ENCODE measurements at regions not wholly inside any gene's neighbourhood (a gene's known extent, or its start where the extent isn't known, plus 50 kb on each side); places are given as distances from the start of the nearest gene placed in this dataset.

- H3K36me3 ChIP-seq (ENCODE audit: control insufficient read depth in 2 of 2, extremely low read depth in 1 of 2, insufficient read depth in 1 of 2, low read length in 1 of 2): no peaks in the 10 kb centered on the region
- Mint-ChIP-seq H3K27me3 (no peaks in the 10 kb centered on the region), H3K27ac (no peak overlapping the region), H3K4me1 (peaks cover 0 to 5% (median 0%) of the 10 kb centered on the region in 3 donors), H3K36me3 (no peaks in the 10 kb centered on the region), H3K9me3 (no peaks in the 10 kb centered on the region), H3K4me3 (no peak overlapping the region)
- DNase-seq (no peak), ATAC-seq (replicated peaks in 1 of 4) (no peak)
- ChIA-PET CTCF (interaction anchor here in 1 of 2 donors (0.7 kb wide), 1 partner anchor 616 kb away, joined by 10 read pairs; no protein-coding TSS in a partner anchor), POLR2A (interaction anchor here in 1 of 2 donors (0.7 kb wide), 1 partner anchor 115 kb away, joined by 3 read pairs; no protein-coding TSS in a partner anchor)
- no peaks in the 10 kb centered on the region for H3K9me3 ChIP-seq
- WGBS (ENCODE audit: insufficient coverage): 75% methylated on average over 10 of the region's 13 CpGs
- H3K27ac ChIP-seq (ENCODE audit: low read length): no peak overlapping the region
- peaks cover 0 to 8% of the 10 kb centered on the region in 2 experiments for H3K27me3 ChIP-seq (replicated peaks in 1 of 2; ENCODE audit: control insufficient read depth in 2 of 2, extremely low read depth in 1 of 2, insufficient read depth in 2 of 2, low read length in 1 of 2)
- H3K4me3 ChIP-seq (ENCODE audit: control insufficient read depth in 1 of 2, extremely low read depth in 1 of 2, low read length in 1 of 2): no peak overlapping the region
- H3K4me1 ChIP-seq (ENCODE audit: control insufficient read depth in 1 of 2, extremely low read depth in 1 of 2, insufficient read depth in 2 of 2, low read length in 2 of 2): no peaks in the 10 kb centered on the region
These were observed 162.0 kb upstream of the HAAO start for GRCh38 chr2:42954227-42954962.

- no peaks in the 10 kb centered on the region for H3K36me3 Mint-ChIP-seq
- POLR2A ChIA-PET: interaction anchor here in 1 of 2 donors (0.7 kb wide), 1 partner anchor 585 kb away, joined by 11 read pairs; no protein-coding TSS in a partner anchor
- ATAC-seq (replicated peaks in 1 of 4): no peak
These were observed 160.8 kb upstream of the HAAO start for GRCh38 chr2:42953216-42953615.

GRCh38 chr2:42951263-42951938 is 159.0 kb upstream of the HAAO start:
- H3K9me3 Mint-ChIP-seq: no peaks in the 10 kb centered on the region
- no peaks in the 10 kb centered on the region for H3K27me3 Mint-ChIP-seq
- no peak overlapping the region for H3K4me3 ChIP-seq (ENCODE audit: control insufficient read depth in 1 of 2, extremely low read depth in 1 of 2, low read length in 1 of 2)
- H3K9me3 ChIP-seq: no peaks in the 10 kb centered on the region
- ChIA-PET CTCF (no interaction called here), POLR2A (no interaction called here)
- H3K4me1 Mint-ChIP-seq: peaks cover 0 to 11% (median 2%) of the 10 kb centered on the region in 3 donors
- no peaks in the 10 kb centered on the region for H3K36me3 ChIP-seq (ENCODE audit: control insufficient read depth in 2 of 2, extremely low read depth in 1 of 2, insufficient read depth in 1 of 2, low read length in 1 of 2)
- no peak overlapping the region for H3K4me3 Mint-ChIP-seq
- no peaks in the 10 kb centered on the region for H3K36me3 Mint-ChIP-seq
- no peak for ATAC-seq (replicated peaks in 1 of 4)
- H3K27me3 ChIP-seq (replicated peaks in 1 of 2; ENCODE audit: control insufficient read depth in 2 of 2, extremely low read depth in 1 of 2, insufficient read depth in 2 of 2, low read length in 1 of 2): peaks cover 0 to 3% of the 10 kb centered on the region in 2 experiments
- H3K4me1 ChIP-seq (ENCODE audit: control insufficient read depth in 1 of 2, extremely low read depth in 1 of 2, insufficient read depth in 2 of 2, low read length in 2 of 2): no peaks in the 10 kb centered on the region
- H3K27ac ChIP-seq (ENCODE audit: low read length): no peak overlapping the region
- no peak for DNase-seq
- 85% methylated on average over 8 of the region's 8 CpGs for WGBS (ENCODE audit: insufficient coverage)
- H3K27ac Mint-ChIP-seq: no peak overlapping the region

More at GRCh38 chr2:42953216-42953615, 160.8 kb upstream of the HAAO start:
- 57% methylated on average over 5 of the region's 7 CpGs for WGBS (ENCODE audit: insufficient coverage)
- Histone ChIP-seq H3K4me1 (ENCODE audit: control insufficient read depth in 1 of 2, extremely low read depth in 1 of 2, insufficient read depth in 2 of 2, low read length in 2 of 2) (no peaks in the 10 kb centered on the region), H3K9me3 (no peaks in the 10 kb centered on the region), H3K27me3 (replicated peaks in 1 of 2; ENCODE audit: control insufficient read depth in 2 of 2, extremely low read depth in 1 of 2, insufficient read depth in 2 of 2, low read length in 1 of 2) (peaks cover 0 to 8% of the 10 kb centered on the region in 2 experiments), H3K4me3 (ENCODE audit: control insufficient read depth in 1 of 2, extremely low read depth in 1 of 2, low read length in 1 of 2) (no peak overlapping the region), H3K36me3 (ENCODE audit: control insufficient read depth in 2 of 2, extremely low read depth in 1 of 2, insufficient read depth in 1 of 2, low read length in 1 of 2) (no peaks in the 10 kb centered on the region), H3K27ac (ENCODE audit: low read length) (no peak overlapping the region)
- no peak overlapping the region for H3K27ac Mint-ChIP-seq
- no peak for DNase-seq
- CTCF ChIA-PET: no interaction called here
- no peaks in the 10 kb centered on the region for H3K27me3 Mint-ChIP-seq
- no peak overlapping the region for H3K4me3 Mint-ChIP-seq
- peaks cover 0 to 5% (median 0%) of the 10 kb centered on the region in 3 donors for H3K4me1 Mint-ChIP-seq
- no peaks in the 10 kb centered on the region for H3K9me3 Mint-ChIP-seq

GRCh38 chr2:42949125-42949524 is 156.7 kb upstream of the HAAO start:
- peaks cover 0 to 15% of the 10 kb centered on the region in 2 experiments for H3K27me3 ChIP-seq (replicated peaks in 1 of 2; ENCODE audit: control insufficient read depth in 2 of 2, extremely low read depth in 1 of 2, insufficient read depth in 2 of 2, low read length in 1 of 2)
- no peaks in the 10 kb centered on the region for H3K27me3 Mint-ChIP-seq
- H3K27ac Mint-ChIP-seq: no peak overlapping the region
- DNase-seq (no peak), ATAC-seq (replicated peaks in 1 of 4) (no peak)
- ChIA-PET CTCF (no interaction called here), POLR2A (no interaction called here)
- no peak overlapping the region for H3K4me3 ChIP-seq (ENCODE audit: control insufficient read depth in 1 of 2, extremely low read depth in 1 of 2, low read length in 1 of 2)
- H3K27ac ChIP-seq (ENCODE audit: low read length): no peak overlapping the region
- H3K36me3 ChIP-seq (ENCODE audit: control insufficient read depth in 2 of 2, extremely low read depth in 1 of 2, insufficient read depth in 1 of 2, low read length in 1 of 2): no peaks in the 10 kb centered on the region
- H3K4me3 Mint-ChIP-seq: no peak overlapping the region
- no peaks in the 10 kb centered on the region for H3K36me3 Mint-ChIP-seq
- no CpG with 5 or more reads among the region's 6 CpGs for WGBS (ENCODE audit: insufficient coverage)
- H3K4me1 Mint-ChIP-seq: peaks cover 0 to 11% (median 2%) of the 10 kb centered on the region in 3 donors
- H3K4me1 ChIP-seq (ENCODE audit: control insufficient read depth in 1 of 2, extremely low read depth in 1 of 2, insufficient read depth in 2 of 2, low read length in 2 of 2): no peaks in the 10 kb centered on the region
- no peaks in the 10 kb centered on the region for H3K9me3 Mint-ChIP-seq
- no peaks in the 10 kb centered on the region for H3K9me3 ChIP-seq

- H3K36me3 ChIP-seq (ENCODE audit: control insufficient read depth in 2 of 2, extremely low read depth in 1 of 2, insufficient read depth in 1 of 2, low read length in 1 of 2): no peaks in the 10 kb centered on the region
- H3K36me3 Mint-ChIP-seq: no peaks in the 10 kb centered on the region
- no peak overlapping the region for H3K4me3 Mint-ChIP-seq
- CTCF ChIA-PET: interaction anchor here (0.5 to 4.9 kb wide), 17 partner anchors 18 to 664 kb away, joined by 3 to 51 read pairs (median 5); no protein-coding TSS in a partner anchor
- H3K4me1 ChIP-seq (ENCODE audit: control insufficient read depth in 1 of 2, extremely low read depth in 1 of 2, insufficient read depth in 2 of 2, low read length in 2 of 2): no peaks in the 10 kb centered on the region
- POLR2A ChIA-PET: no interaction called here
- H3K9me3 Mint-ChIP-seq: no peaks in the 10 kb centered on the region
- 90% methylated on average over 2 of the region's 2 CpGs for WGBS (ENCODE audit: insufficient coverage)
- H3K9me3 ChIP-seq: no peaks in the 10 kb centered on the region
- no peak overlapping the region for H3K27ac Mint-ChIP-seq
- no peak overlapping the region for H3K27ac ChIP-seq (ENCODE audit: low read length)
- no peak overlapping the region for H3K4me3 ChIP-seq (ENCODE audit: control insufficient read depth in 1 of 2, extremely low read depth in 1 of 2, low read length in 1 of 2)
- H3K4me1 Mint-ChIP-seq: peaks cover 0 to 11% (median 2%) of the 10 kb centered on the region in 3 donors
- H3K27me3 ChIP-seq (replicated peaks in 1 of 2; ENCODE audit: control insufficient read depth in 2 of 2, extremely low read depth in 1 of 2, insufficient read depth in 2 of 2, low read length in 1 of 2): peaks cover 0 to 15% of the 10 kb centered on the region in 2 experiments
- no peak for ATAC-seq (replicated peaks in 1 of 4)
- H3K27me3 Mint-ChIP-seq: no peaks in the 10 kb centered on the region
- no peak for DNase-seq
These were observed 155.6 kb upstream of the HAAO start for GRCh38 chr2:42947809-42948600.

- Histone ChIP-seq H3K27me3 (replicated peaks in 1 of 2; ENCODE audit: control insufficient read depth in 2 of 2, extremely low read depth in 1 of 2, insufficient read depth in 2 of 2, low read length in 1 of 2) (peaks cover 0 to 12% of the 10 kb centered on the region in 2 experiments), H3K36me3 (ENCODE audit: control insufficient read depth in 2 of 2, extremely low read depth in 1 of 2, insufficient read depth in 1 of 2, low read length in 1 of 2) (no peaks in the 10 kb centered on the region), H3K4me3 (ENCODE audit: control insufficient read depth in 1 of 2, extremely low read depth in 1 of 2, low read length in 1 of 2) (no peak overlapping the region), H3K27ac (ENCODE audit: low read length) (no peak overlapping the region), H3K9me3 (no peaks in the 10 kb centered on the region), H3K4me1 (ENCODE audit: control insufficient read depth in 1 of 2, extremely low read depth in 1 of 2, insufficient read depth in 2 of 2, low read length in 2 of 2) (no peaks in the 10 kb centered on the region)
- no peak for DNase-seq
- CTCF ChIA-PET: interaction anchor here (1.0 to 4.9 kb wide), 4 partner anchors 285 to 585 kb away, joined by 3 to 51 read pairs (median 25); no protein-coding TSS in a partner anchor
- no peak for ATAC-seq (replicated peaks in 1 of 4)
- WGBS (ENCODE audit: insufficient coverage): 97% methylated on average over 5 of the region's 10 CpGs
- Mint-ChIP-seq H3K9me3 (no peaks in the 10 kb centered on the region), H3K27me3 (no peaks in the 10 kb centered on the region), H3K36me3 (no peaks in the 10 kb centered on the region), H3K4me3 (no peak overlapping the region), H3K4me1 (peaks cover 0 to 5% (median 2%) of the 10 kb centered on the region in 3 donors), H3K27ac (no peak overlapping the region)
- POLR2A ChIA-PET: no interaction called here
These were observed 152.5 kb upstream of the HAAO start for GRCh38 chr2:42944779-42945415.

All from T-cell (primary cell).